ENCODE measurements at regions not wholly inside any gene's neighbourhood (a gene's known extent, or its start where the extent isn't known, plus 50 kb on each side); places are given as distances from the start of the nearest gene placed in this dataset.

DNA sequence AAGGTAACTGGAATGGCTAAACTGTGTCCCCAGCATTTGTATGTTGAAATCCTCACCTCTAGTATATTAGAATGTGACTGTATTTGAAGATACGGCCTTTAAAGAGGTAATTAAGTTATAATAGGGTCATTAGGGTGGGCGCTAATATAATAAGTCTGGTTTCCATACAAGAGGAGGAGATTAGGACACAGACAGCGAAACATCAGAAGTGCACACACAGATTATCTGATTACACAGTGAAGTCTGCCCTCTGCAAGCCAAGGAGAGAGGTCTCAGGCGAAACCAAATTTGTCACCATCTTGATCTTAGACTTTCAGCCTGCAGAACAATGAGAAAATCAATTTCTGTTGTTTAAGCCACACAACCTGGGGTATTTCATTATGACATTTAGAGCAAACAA lies 2233.1 kb downstream of the MRPL39 start:
- TF ChIP-seq EZH2 (IDR thresholded peaks at IDR 0.05; ENCODE audit: insufficient read depth, poor library complexity, severe bottlenecking) (no peak), EZH2phosphoT487 (IDR thresholded peaks at IDR 0.05; ENCODE audit: insufficient read depth, low read depth) (no peak)

Data from GM23248 (cell line).